GM12892 (cell line): ENCODE measurements at regions not wholly inside any gene's neighbourhood (a gene's known extent, or its start where the extent isn't known, plus 50 kb on each side); places are given as distances from the start of the nearest gene placed in this dataset.

Experiments
- POLR2A ChIP-seq: IDR thresholded peaks from 2 replicates; pipeline ENCODE4 v1.6.1; 2011; ENCODE audit warnings: low read depth, low read length, control low read depth
- POLR2AphosphoS5 ChIP-seq: IDR thresholded peaks from 2 replicates; pipeline ENCODE4 v1.6.1; 2011; ENCODE audit warnings: low read depth, low read length, control low read depth
- TAF1 ChIP-seq: IDR thresholded peaks from 2 replicates; pipeline ENCODE4 v1.6.1; 2011; ENCODE audit warnings: low read depth, mild to moderate bottlenecking, control low read depth, low read length, borderline replicate concordance

GRCh38 chr10:109237050-109237449 is 686.3 kb downstream of the XPNPEP1 start:
- TF ChIP-seq POLR2A (no peak), POLR2AphosphoS5 (no peak), TAF1 (no peak)
